ENCODE measurements at regions not wholly inside any gene's neighbourhood (a gene's known extent, or its start where the extent isn't known, plus 50 kb on each side); places are given as distances from the start of the nearest gene placed in this dataset.

DNA sequence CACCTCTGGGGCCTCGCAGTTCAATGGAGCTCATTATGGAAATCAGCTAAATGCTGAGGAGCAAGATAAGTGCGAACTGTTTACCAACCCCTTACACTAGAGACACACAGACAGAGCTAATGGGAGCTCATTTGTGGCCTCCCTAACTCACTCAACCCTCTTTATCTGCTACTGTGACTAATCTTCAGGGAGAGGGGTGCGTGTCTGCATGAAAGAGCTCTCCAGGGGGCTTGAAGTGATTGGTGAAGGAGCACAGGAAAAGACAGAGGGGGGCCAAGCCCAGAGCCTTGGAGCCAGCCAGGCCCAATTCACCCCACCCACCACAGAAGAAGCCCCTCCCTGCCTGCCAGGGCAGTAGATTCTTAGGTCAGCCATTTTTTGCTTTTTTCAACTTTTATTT lies 466.8 kb upstream of the BRINP1 start:
- TF ChIP-seq, protein P1, sequence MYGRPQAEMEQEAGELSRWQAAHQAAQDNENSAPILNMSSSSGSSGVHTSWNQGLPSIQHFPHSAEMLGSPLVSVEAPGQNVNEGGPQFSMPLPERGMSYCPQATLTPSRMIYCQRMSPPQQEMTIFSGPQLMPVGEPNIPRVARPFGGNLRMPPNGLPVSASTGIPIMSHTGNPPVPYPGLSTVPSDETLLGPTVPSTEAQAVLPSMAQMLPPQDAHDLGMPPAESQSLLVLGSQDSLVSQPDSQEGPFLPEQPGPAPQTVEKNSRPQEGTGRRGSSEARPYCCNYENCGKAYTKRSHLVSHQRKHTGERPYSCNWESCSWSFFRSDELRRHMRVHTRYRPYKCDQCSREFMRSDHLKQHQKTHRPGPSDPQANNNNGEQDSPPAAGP (tag by site-specific recombination; IDR thresholded peaks at IDR 0.05) = no peak
- TF ChIP-seq, protein P2, sequence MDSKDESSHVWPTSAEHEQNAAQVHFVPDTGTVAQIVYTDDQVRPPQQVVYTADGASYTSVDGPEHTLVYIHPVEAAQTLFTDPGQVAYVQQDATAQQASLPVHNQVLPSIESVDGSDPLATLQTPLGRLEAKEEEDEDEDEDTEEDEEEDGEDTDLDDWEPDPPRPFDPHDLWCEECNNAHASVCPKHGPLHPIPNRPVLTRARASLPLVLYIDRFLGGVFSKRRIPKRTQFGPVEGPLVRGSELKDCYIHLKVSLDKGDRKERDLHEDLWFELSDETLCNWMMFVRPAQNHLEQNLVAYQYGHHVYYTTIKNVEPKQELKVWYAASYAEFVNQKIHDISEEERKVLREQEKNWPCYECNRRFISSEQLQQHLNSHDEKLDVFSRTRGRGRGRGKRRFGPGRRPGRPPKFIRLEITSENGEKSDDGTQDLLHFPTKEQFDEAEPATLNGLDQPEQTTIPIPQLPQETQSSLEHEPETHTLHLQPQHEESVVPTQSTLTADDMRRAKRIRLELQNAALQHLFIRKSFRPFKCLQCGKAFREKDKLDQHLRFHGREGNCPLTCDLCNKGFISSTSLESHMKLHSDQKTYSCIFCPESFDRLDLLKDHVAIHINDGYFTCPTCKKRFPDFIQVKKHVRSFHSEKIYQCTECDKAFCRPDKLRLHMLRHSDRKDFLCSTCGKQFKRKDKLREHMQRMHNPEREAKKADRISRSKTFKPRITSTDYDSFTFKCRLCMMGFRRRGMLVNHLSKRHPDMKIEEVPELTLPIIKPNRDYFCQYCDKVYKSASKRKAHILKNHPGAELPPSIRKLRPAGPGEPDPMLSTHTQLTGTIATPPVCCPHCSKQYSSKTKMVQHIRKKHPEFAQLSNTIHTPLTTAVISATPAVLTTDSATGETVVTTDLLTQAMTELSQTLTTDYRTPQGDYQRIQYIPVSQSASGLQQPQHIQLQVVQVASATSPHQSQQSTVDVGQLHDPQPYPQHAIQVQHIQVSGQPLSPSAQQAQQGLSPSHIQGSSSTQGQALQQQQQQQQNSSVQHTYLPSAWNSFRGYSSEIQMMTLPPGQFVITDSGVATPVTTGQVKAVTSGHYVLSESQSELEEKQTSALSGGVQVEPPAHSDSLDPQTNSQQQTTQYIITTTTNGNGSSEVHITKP (tag by site-specific recombination; IDR thresholded peaks at IDR 0.05) = no peak
- TF ChIP-seq, protein P3, sequence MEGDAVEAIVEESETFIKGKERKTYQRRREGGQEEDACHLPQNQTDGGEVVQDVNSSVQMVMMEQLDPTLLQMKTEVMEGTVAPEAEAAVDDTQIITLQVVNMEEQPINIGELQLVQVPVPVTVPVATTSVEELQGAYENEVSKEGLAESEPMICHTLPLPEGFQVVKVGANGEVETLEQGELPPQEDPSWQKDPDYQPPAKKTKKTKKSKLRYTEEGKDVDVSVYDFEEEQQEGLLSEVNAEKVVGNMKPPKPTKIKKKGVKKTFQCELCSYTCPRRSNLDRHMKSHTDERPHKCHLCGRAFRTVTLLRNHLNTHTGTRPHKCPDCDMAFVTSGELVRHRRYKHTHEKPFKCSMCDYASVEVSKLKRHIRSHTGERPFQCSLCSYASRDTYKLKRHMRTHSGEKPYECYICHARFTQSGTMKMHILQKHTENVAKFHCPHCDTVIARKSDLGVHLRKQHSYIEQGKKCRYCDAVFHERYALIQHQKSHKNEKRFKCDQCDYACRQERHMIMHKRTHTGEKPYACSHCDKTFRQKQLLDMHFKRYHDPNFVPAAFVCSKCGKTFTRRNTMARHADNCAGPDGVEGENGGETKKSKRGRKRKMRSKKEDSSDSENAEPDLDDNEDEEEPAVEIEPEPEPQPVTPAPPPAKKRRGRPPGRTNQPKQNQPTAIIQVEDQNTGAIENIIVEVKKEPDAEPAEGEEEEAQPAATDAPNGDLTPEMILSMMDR (tag by site-specific recombination; IDR thresholded peaks at IDR 0.05) = no peak
- TF ChIP-seq ZNF24 (tag by site-specific recombination; IDR thresholded peaks at IDR 0.05) = no peak
- no peak for TF ChIP-seq ZBTB7A (tag by site-specific recombination; IDR thresholded peaks at IDR 0.05; ENCODE audit: low read depth)
- no peak for TF ChIP-seq ZNF121 (tag by site-specific recombination; IDR thresholded peaks at IDR 0.05)
- TF ChIP-seq ZNF623 (tag by site-specific recombination; IDR thresholded peaks at IDR 0.05) = no peak
- TF ChIP-seq, protein P4, sequence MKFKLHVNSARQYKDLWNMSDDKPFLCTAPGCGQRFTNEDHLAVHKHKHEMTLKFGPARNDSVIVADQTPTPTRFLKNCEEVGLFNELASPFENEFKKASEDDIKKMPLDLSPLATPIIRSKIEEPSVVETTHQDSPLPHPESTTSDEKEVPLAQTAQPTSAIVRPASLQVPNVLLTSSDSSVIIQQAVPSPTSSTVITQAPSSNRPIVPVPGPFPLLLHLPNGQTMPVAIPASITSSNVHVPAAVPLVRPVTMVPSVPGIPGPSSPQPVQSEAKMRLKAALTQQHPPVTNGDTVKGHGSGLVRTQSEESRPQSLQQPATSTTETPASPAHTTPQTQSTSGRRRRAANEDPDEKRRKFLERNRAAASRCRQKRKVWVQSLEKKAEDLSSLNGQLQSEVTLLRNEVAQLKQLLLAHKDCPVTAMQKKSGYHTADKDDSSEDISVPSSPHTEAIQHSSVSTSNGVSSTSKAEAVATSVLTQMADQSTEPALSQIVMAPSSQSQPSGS (tag by site-specific recombination; IDR thresholded peaks at IDR 0.05; ENCODE audit: low read depth) = no peak
- no peak for TF ChIP-seq ZNF416 (tag by site-specific recombination; IDR thresholded peaks at IDR 0.05)
- TF ChIP-seq, protein P5, sequence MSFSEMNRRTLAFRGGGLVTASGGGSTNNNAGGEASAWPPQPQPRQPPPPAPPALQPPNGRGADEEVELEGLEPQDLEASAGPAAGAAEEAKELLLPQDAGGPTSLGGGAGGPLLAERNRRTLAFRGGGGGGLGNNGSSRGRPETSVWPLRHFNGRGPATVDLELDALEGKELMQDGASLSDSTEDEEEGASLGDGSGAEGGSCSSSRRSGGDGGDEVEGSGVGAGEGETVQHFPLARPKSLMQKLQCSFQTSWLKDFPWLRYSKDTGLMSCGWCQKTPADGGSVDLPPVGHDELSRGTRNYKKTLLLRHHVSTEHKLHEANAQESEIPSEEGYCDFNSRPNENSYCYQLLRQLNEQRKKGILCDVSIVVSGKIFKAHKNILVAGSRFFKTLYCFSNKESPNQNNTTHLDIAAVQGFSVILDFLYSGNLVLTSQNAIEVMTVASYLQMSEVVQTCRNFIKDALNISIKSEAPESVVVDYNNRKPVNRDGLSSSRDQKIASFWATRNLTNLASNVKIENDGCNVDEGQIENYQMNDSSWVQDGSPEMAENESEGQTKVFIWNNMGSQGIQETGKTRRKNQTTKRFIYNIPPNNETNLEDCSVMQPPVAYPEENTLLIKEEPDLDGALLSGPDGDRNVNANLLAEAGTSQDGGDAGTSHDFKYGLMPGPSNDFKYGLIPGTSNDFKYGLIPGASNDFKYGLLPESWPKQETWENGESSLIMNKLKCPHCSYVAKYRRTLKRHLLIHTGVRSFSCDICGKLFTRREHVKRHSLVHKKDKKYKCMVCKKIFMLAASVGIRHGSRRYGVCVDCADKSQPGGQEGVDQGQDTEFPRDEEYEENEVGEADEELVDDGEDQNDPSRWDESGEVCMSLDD (tag by site-specific recombination; IDR thresholded peaks at IDR 0.05) = no peak

All from HEK293 (cell line).